HG02885 (cell line): ENCODE measurements at regions not wholly inside any gene's neighbourhood (a gene's known extent, or its start where the extent isn't known, plus 50 kb on each side); places are given as distances from the start of the nearest gene placed in this dataset.

Experiments used
- ATAC-seq: cut with Tn5 transposase; IDR thresholded peaks from one replicate; pipeline ENCODE4 v1.9.1; 2021; ENCODE audit warnings: mild to moderate bottlenecking; ENCODE audit not compliant: unreplicated experiment, poor library complexity

GRCh38 chr3:106700981-106701380 lies 676.3 kb upstream of the CCDC54 start:
- ATAC-seq = no peak

GRCh38 chr3:106703524-106703923 lies 673.7 kb upstream of the CCDC54 start:
- ATAC-seq = no peak

GRCh38 chr3:106707347-106707746 lies 669.9 kb upstream of the CCDC54 start:
- no peak for ATAC-seq

GRCh38 chr3:106710596-106710995 lies 666.6 kb upstream of the CCDC54 start:
- no peak for ATAC-seq

GRCh38 chr3:106711650-106712049 lies 665.6 kb upstream of the CCDC54 start:
- ATAC-seq = no peak

GRCh38 chr3:106714400-106714799 lies 662.8 kb upstream of the CCDC54 start:
- ATAC-seq = no peak

GRCh38 chr3:106715286-106715685 lies 662.0 kb upstream of the CCDC54 start:
- no peak for ATAC-seq

- ATAC-seq = no peak
Measured at GRCh38 chr3:106717178-106717780, 660.0 kb upstream of the CCDC54 start.

- no peak for ATAC-seq
Measured at GRCh38 chr3:106719077-106719476, 658.2 kb upstream of the CCDC54 start.

- no peak for ATAC-seq
Measured at GRCh38 chr3:106719583-106719982, 657.7 kb upstream of the CCDC54 start.

GRCh38 chr3:106720510-106720909 lies 656.7 kb upstream of the CCDC54 start:
- ATAC-seq = no peak

- ATAC-seq = no peak
Measured at GRCh38 chr3:106725566-106725965, 651.7 kb upstream of the CCDC54 start.

- ATAC-seq = no peak
Measured at GRCh38 chr3:106728315-106729098, 648.7 kb upstream of the CCDC54 start.

- ATAC-seq = no peak
Measured at GRCh38 chr3:106729481-106729880, 647.8 kb upstream of the CCDC54 start.

- ATAC-seq = no peak
Measured at GRCh38 chr3:106731230-106731629, 646.0 kb upstream of the CCDC54 start.

GRCh38 chr3:106734712-106735111 lies 642.5 kb upstream of the CCDC54 start:
- no peak for ATAC-seq

GRCh38 chr3:106737265-106737664 lies 640.0 kb upstream of the CCDC54 start:
- no peak for ATAC-seq

GRCh38 chr3:106740116-106740515 lies 637.1 kb upstream of the CCDC54 start:
- ATAC-seq = no peak

GRCh38 chr3:106745344-106746168 lies 631.7 kb upstream of the CCDC54 start:
- ATAC-seq = no peak

- no peak for ATAC-seq
Measured at GRCh38 chr3:106746286-106746685, 631.0 kb upstream of the CCDC54 start.
